PC-9 (cell line): ENCODE measurements at regions not wholly inside any gene's neighbourhood (a gene's known extent, or its start where the extent isn't known, plus 50 kb on each side); places are given as distances from the start of the nearest gene placed in this dataset.

ENCODE experiments used
- BruUV-seq: library from RNA; stranded (reverse); fragments of 400-500 nt; replicated peaks from 2 replicates; lab custom pipeline; 2021; lab: Mats Ljungman, UMichigan
- CTCF ChIA-PET: fragments of 300-600 bp; sonication (Branson Sonifier 250); formaldehyde crosslinking; loops from one replicate; lab custom pipeline; 2022; ENCODE audit warnings: antibody characterized with exemption; lab: Charles Lee
- POLR2A ChIA-PET: fragments of 300-600 bp; sonication (Branson Sonifier 250); formaldehyde crosslinking; loops from one replicate; lab custom pipeline; 2022; ENCODE audit warnings: antibody characterized with exemption; ENCODE audit not compliant: unreplicated experiment; lab: Charles Lee
- DNase-seq, 2 experiments: peaks; one replicate each; pipeline versions ENCODE4 v3.0.0 to v3.0.0-alpha.2; 2015 to 2022; ENCODE audit warnings: mixed read lengths in 1 of 2
- H2AFZ ChIP-seq: fragments of 200-600 bp; sonication (generic); 2 replicates; pipeline ENCODE4 v1.8.1; 2017; ENCODE audit warnings: antibody characterized with exemption
- H3F3A ChIP-seq: fragments of 200-600 bp; sonication (generic); 2 replicates; pipeline ENCODE4 v1.8.1; 2017; ENCODE audit warnings: antibody characterized with exemption, mild to moderate bottlenecking, low read depth; ENCODE audit not compliant: insufficient read depth
- H3K27ac ChIP-seq: fragments of 200-600 bp; sonication (generic); 2 replicates; pipeline ENCODE4 v1.6.1; 2016; ENCODE audit warnings: mixed run types
- H3K27me3 ChIP-seq: fragments of 200-600 bp; sonication (generic); 2 replicates; pipeline ENCODE4 v1.6.1; 2016; ENCODE audit warnings: low read depth, mixed run types; ENCODE audit not compliant: insufficient read depth
- H3K36me3 ChIP-seq: fragments of 200-600 bp; sonication (generic); 2 replicates; pipeline ENCODE4 v1.6.1; 2016; ENCODE audit warnings: low read depth, mixed run types
- H3K4me1 ChIP-seq: fragments of 200-600 bp; sonication (generic); replicated peaks from 2 replicates; pipeline ENCODE4 v1.6.1; 2016; ENCODE audit warnings: mixed run types; ENCODE audit not compliant: insufficient read depth
- H3K4me2 ChIP-seq: fragments of 200-600 bp; sonication (generic); 2 replicates; pipeline ENCODE4 v1.6.1; 2017; ENCODE audit warnings: mixed run types
- H3K4me3 ChIP-seq: fragments of 200-600 bp; sonication (generic); 2 replicates; pipeline ENCODE4 v1.6.1; 2016; ENCODE audit warnings: mixed run types
- H3K79me2 ChIP-seq: fragments of 200-600 bp; sonication (generic); 2 replicates; pipeline ENCODE4 v1.6.1; 2017; ENCODE audit warnings: low read depth, mixed run types
- H3K9me2 ChIP-seq: fragments of 200-600 bp; sonication (generic); 2 replicates; pipeline ENCODE4 v1.8.1; 2017; ENCODE audit warnings: mild to moderate bottlenecking; ENCODE audit not compliant: insufficient read depth
- H3K9me3 ChIP-seq: fragments of 200-600 bp; sonication (generic); 2 replicates; pipeline ENCODE4 v1.8.1; 2016; ENCODE audit warnings: low read depth; ENCODE audit not compliant: insufficient read depth
- H4K20me1 ChIP-seq: fragments of 200-600 bp; sonication (generic); 2 replicates; pipeline ENCODE4 v1.8.1; 2017; ENCODE audit not compliant: insufficient read depth
- EZH2 ChIP-seq: fragments of 200-600 bp; sonication (generic); IDR thresholded peaks from 2 replicates; pipeline ENCODE4 v1.8.0; 2017; ENCODE audit warnings: antibody characterized with exemption, low read depth
- intact Hi-C: fragments of 100-400 bp; cut with micrococcal nuclease; formaldehyde crosslinking; loops from one replicate; pipeline ENCODE4 v1.10.0; 2022; ENCODE audit not compliant: unreplicated experiment
- TF ChIP-seq, protein P1 (sequence below): fragments of 200-600 bp; sonication (generic); conservative IDR thresholded peaks from 2 replicates; pipeline ENCODE4 v1.6.1; 2017; ENCODE audit warnings: mixed run types, antibody characterized with exemption, mild to moderate bottlenecking, moderate library complexity

DNA sequence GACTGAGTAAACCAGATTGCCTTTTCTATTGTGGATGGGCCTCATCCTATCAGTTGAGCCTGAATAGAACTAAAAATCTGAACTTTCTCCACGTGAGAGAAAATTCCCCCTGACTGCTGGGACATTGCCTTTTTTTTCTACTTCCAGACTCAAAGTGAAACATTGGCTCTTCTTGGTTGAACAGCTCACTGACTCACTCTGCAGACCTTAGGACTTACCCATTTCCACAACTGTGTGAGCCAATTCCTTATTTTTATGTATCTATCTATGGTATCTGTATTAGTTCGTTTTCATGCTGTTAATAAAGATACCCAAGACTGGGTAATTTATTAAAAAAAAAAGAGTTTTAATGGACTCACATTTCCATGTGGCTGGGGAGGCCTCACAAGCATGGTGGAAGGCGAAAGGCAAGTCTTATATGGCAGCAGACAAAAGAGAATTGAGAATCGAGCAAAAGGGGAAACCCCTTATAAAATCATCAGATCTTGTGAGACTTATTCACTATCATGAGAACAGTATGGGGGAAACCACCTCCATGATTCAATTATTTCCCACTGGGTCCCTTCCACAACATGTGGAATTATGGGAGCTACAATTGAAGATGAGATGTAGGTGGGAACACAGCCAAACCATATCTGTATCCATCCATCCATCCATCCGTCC lies 306.7 kb upstream of the SLC24A2 start:
- Histone ChIP-seq H3K27me3 (no peaks in the 10 kb centered on the region), H3K36me3 (no peaks in the 10 kb centered on the region), H3K4me1 (no peaks in the 10 kb centered on the region), H4K20me1 (no peaks in the 10 kb centered on the region), H3K9me3 (no peaks in the 10 kb centered on the region), H3K4me3 (no peak overlapping the region), H3K9me2 (no peaks in the 10 kb centered on the region), H3K79me2 (no peaks in the 10 kb centered on the region), H3K27ac (no peak overlapping the region), H3F3A (no peaks in the 10 kb centered on the region), H2AFZ (no peak overlapping the region), H3K4me2 (no peak overlapping the region)
- no peak for DNase-seq
- ChIA-PET POLR2A (no interaction called here), CTCF (no interaction called here)
- intact Hi-C loops: no loop called here
- TF ChIP-seq, protein P1, sequence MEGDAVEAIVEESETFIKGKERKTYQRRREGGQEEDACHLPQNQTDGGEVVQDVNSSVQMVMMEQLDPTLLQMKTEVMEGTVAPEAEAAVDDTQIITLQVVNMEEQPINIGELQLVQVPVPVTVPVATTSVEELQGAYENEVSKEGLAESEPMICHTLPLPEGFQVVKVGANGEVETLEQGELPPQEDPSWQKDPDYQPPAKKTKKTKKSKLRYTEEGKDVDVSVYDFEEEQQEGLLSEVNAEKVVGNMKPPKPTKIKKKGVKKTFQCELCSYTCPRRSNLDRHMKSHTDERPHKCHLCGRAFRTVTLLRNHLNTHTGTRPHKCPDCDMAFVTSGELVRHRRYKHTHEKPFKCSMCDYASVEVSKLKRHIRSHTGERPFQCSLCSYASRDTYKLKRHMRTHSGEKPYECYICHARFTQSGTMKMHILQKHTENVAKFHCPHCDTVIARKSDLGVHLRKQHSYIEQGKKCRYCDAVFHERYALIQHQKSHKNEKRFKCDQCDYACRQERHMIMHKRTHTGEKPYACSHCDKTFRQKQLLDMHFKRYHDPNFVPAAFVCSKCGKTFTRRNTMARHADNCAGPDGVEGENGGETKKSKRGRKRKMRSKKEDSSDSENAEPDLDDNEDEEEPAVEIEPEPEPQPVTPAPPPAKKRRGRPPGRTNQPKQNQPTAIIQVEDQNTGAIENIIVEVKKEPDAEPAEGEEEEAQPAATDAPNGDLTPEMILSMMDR: no peak
- no peak for TF ChIP-seq EZH2
- BruUV-seq: no TSS peak

GRCh38 chr9:20092561-20092960 lies 303.7 kb upstream of the SLC24A2 start:
- no peaks in the 10 kb centered on the region for H3K79me2 ChIP-seq
- no peaks in the 10 kb centered on the region for H3K9me3 ChIP-seq
- H4K20me1 ChIP-seq: no peaks in the 10 kb centered on the region
- no peak for DNase-seq
- intact Hi-C loops: no loop called here
- no peaks in the 10 kb centered on the region for H3K36me3 ChIP-seq
- POLR2A ChIA-PET: no interaction called here
- H3K9me2 ChIP-seq: no peaks in the 10 kb centered on the region
- H3K27me3 ChIP-seq: no peaks in the 10 kb centered on the region
- BruUV-seq: no TSS peak
- H3K4me1 ChIP-seq: no peaks in the 10 kb centered on the region
- CTCF ChIA-PET: no interaction called here
- H3K4me2 ChIP-seq: no peak overlapping the region
- TF ChIP-seq EZH2: no peak
- TF ChIP-seq, protein P1: no peak
- H3F3A ChIP-seq: no peaks in the 10 kb centered on the region
- no peak overlapping the region for H3K4me3 ChIP-seq
- H3K27ac ChIP-seq: no peak overlapping the region
- no peak overlapping the region for H2AFZ ChIP-seq

GRCh38 chr9:20087481-20087880 lies 298.6 kb upstream of the SLC24A2 start:
- Histone ChIP-seq H3K79me2 (no peaks in the 10 kb centered on the region), H3K4me3 (no peak overlapping the region), H3K4me2 (no peak overlapping the region), H3K36me3 (no peaks in the 10 kb centered on the region), H3F3A (no peaks in the 10 kb centered on the region), H4K20me1 (no peaks in the 10 kb centered on the region), H3K9me2 (no peaks in the 10 kb centered on the region), H3K27ac (no peak overlapping the region), H2AFZ (no peak overlapping the region), H3K27me3 (no peaks in the 10 kb centered on the region), H3K4me1 (no peaks in the 10 kb centered on the region), H3K9me3 (no peaks in the 10 kb centered on the region)
- intact Hi-C loops: no loop called here
- no peak for TF ChIP-seq EZH2
- TF ChIP-seq, protein P1: no peak
- POLR2A ChIA-PET: no interaction called here
- CTCF ChIA-PET: no interaction called here
- DNase-seq: no peak
- BruUV-seq: no TSS peak
